Stimulated activated CD4-positive, alpha-beta T cell treated with anti-CD3 and anti-CD28 coated beads, TNF-alpha, amount 100 ng/mL, for 4 hours (primary cell): ENCODE measurements at regions not wholly inside any gene's neighbourhood (a gene's known extent, or its start where the extent isn't known, plus 50 kb on each side); places are given as distances from the start of the nearest gene placed in this dataset.
"Not testable (repeated sequence)": the region's sequence is repeated elsewhere in the genome, so short reads cannot be mapped to it uniquely, and the experiment has no call there.

Experiments used
- DNase-seq, 3 experiments: peaks; one replicate each; pipeline ENCODE4 v3.0.0-alpha.2; 2020; ENCODE audit warnings: low read depth in 3 of 3

DNA sequence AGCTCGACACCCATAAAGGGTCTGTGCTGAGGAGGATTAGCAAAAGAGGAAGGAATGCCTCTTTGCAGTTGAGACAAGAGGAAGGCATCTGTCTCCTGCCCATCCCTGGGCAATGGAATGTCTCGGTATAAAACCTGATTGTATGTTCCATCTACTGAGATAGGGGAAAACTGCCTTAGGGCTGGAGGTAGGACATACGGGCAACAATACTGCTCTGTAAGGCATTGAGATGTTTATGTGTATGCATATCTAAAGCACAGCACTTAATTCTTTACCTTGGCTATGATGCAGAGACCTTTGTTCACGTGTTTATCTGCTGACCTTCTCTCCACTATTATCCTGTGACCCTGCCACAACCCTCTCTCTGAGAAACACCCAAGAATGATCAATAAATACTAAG lies 210.7 kb downstream of the POTED start:
- not testable (repeated sequence) for DNase-seq

DNA sequence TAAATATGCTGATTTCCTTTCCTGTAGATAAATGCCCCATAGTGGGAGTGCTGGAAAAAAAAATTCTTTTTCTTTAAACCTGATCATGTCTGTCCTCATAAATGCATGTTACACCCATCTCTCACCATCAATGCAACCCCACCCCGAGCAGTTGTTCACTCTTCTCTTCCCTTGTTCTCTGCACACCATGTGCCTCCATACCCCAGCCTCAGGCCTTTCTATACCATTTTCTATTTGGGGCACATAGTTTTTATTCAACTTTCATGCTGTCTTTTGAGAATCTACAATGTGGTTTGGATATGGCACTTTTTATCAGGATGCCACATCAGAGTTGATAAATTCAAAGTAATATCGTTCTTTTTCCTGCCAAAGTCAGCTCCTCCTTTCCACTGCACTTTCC lies 202.6 kb downstream of the POTED start:
- not testable (repeated sequence) for DNase-seq

DNA sequence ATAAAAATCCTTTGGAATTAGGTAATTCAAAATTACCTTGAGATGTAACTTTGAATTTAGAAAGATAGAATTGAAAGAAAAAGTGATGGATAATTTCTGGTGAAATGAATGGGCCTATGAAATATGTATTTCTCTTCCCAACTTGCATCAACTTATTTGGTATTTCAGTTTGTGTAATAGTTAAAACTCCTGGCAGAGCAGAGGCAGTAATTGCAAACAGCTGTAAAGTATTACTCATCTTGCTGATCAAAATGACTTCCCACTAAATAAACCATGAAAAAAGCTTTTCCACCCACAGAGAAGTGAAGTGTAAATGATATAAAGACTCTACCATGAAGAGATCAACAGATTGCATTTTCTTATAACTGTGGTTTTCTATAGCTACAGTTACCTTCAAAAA lies 201.0 kb downstream of the POTED start:
- not testable (repeated sequence) for DNase-seq

DNA sequence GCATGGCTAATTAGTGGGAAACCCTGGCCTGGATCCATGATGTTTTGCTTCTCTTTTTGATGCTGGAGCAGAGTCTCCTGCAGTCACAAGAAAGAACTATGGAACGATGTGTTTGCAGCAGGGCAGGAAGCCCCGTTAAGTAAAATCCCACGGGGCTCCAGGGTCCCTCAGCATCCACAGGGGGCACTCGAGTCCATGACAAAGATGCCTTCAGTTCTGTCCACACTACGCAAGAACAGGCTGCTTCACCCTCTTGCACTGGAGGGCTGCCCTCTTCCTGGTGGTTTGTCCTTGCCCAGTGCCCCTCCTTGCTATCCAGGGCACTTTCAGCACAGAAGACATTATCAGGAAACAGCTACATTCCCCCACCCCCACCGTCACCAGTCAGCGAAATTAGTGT lies 196.9 kb downstream of the POTED start:
- not testable (repeated sequence) for DNase-seq

DNA sequence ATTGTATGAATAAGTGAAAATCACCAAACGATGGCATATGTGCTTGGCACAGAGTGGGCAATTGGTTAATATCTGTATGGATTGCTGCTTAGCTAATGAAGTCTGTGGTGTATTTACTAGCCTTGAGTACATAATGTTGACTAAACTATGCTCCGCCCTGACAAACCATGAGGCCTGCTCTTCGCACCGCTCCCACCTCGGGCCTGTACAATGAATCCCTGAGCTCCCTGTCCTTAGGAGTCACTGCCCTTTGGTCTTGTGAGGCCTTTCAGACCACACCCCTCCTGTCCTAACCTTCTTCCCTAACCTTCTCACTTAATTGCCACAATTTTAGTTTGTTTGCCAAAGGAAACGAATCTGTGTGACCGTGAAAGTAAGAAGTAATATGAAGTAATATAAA lies 193.2 kb downstream of the POTED start:
- not testable (repeated sequence) for DNase-seq
